ENCODE measurements at regions not wholly inside any gene's neighbourhood (a gene's known extent, or its start where the extent isn't known, plus 50 kb on each side); places are given as distances from the start of the nearest gene placed in this dataset.
"Not testable (repeated sequence)": the region's sequence is repeated elsewhere in the genome, so short reads cannot be mapped to it uniquely, and the experiment has no call there.

GRCh38 chr17:13879961-13880466 lies 189.3 kb upstream of the COX10 start:
- DNase-seq (ENCODE audit: low read depth): no peak
- H3K4me3 ChIP-seq (ENCODE audit: control insufficient read depth, low read depth, low read length): no peak overlapping the region
- no peak for TF ChIP-seq CTCF (conservative IDR thresholded peaks at IDR 0.05; ENCODE audit: control insufficient read depth, insufficient read depth, low read depth, low read length)

GRCh38 chr17:13883659-13884058 lies 185.6 kb upstream of the COX10 start:
- no peak overlapping the region for H3K4me3 ChIP-seq (ENCODE audit: control insufficient read depth, low read depth, low read length)
- TF ChIP-seq CTCF (conservative IDR thresholded peaks at IDR 0.05; ENCODE audit: control insufficient read depth, insufficient read depth, low read depth, low read length): no peak
- no peak for DNase-seq (ENCODE audit: low read depth)

GRCh38 chr17:13884347-13884746 lies 185.0 kb upstream of the COX10 start:
- H3K4me3 ChIP-seq (ENCODE audit: control insufficient read depth, low read depth, low read length): no peak overlapping the region
- no peak for TF ChIP-seq CTCF (conservative IDR thresholded peaks at IDR 0.05; ENCODE audit: control insufficient read depth, insufficient read depth, low read depth, low read length)
- DNase-seq (ENCODE audit: low read depth): no peak

GRCh38 chr17:13885550-13885949 lies 183.8 kb upstream of the COX10 start:
- TF ChIP-seq CTCF (conservative IDR thresholded peaks at IDR 0.05; ENCODE audit: control insufficient read depth, insufficient read depth, low read depth, low read length): no peak
- no peak for DNase-seq (ENCODE audit: low read depth)
- no peak overlapping the region for H3K4me3 ChIP-seq (ENCODE audit: control insufficient read depth, low read depth, low read length)

- H3K4me3 ChIP-seq (ENCODE audit: control insufficient read depth, low read depth, low read length): no peak overlapping the region
- DNase-seq (ENCODE audit: low read depth): peak; percentile 5
- TF ChIP-seq CTCF (conservative IDR thresholded peaks at IDR 0.05; ENCODE audit: control insufficient read depth, insufficient read depth, low read depth, low read length): no peak
Measured at GRCh38 chr17:13885953-13886889, 183.1 kb upstream of the COX10 start.

- no peak overlapping the region for H3K4me3 ChIP-seq (ENCODE audit: control insufficient read depth, low read depth, low read length)
- peak; percentile 2 for DNase-seq (ENCODE audit: low read depth)
- no peak for TF ChIP-seq CTCF (conservative IDR thresholded peaks at IDR 0.05; ENCODE audit: control insufficient read depth, insufficient read depth, low read depth, low read length)
Measured at GRCh38 chr17:13888056-13888609, 181.2 kb upstream of the COX10 start.

- peak; percentile 4 for DNase-seq (ENCODE audit: low read depth)
- H3K4me3 ChIP-seq (ENCODE audit: control insufficient read depth, low read depth, low read length): not testable (repeated sequence)
Measured at GRCh38 chr17:13908971-13909370, 160.3 kb upstream of the COX10 start.

All from fibroblast of mammary gland (primary cell).